ENCODE measurements at regions not wholly inside any gene's neighbourhood (a gene's known extent, or its start where the extent isn't known, plus 50 kb on each side); places are given as distances from the start of the nearest gene placed in this dataset.
A peak's percentile ranks its signal among the peaks of the same experiment; 100 is the strongest.
"Not testable (repeated sequence)": the region's sequence is repeated elsewhere in the genome, so short reads cannot be mapped to it uniquely, and the experiment has no call there.

DNA sequence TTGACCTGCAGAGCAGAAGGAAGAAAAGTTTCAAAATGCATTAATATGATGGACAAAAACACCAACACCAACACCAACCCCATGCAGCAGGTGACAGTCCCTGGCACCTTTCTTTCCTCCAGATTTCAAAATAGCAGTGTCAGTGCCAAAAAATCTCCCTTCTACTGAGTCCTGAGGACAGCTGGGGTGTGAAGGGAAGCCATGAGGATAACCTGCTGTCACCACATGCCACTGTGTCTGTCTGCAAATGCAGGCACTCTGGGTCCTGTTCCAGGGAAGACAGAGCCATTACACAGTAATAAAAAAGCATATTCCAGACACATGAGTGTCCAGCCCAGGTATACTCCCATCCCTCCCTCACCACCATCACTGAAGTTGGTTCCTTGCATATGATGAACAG lies 187.5 kb downstream of the BMP15 start:
- Histone ChIP-seq H3K27ac (no peak overlapping the region), H3K4me3 (no peak overlapping the region), H3K9me3 (no peaks in the 10 kb centered on the region), H3K4me1 (no peaks in the 10 kb centered on the region), H3K27me3 (no peaks in the 10 kb centered on the region), H3K36me3 (no peaks in the 10 kb centered on the region)
- intact Hi-C loops (cut with DNase I; ENCODE audit: low total_unique reads): no loop called here
- no peak for DNase-seq
- TF ChIP-seq POLR2A (IDR thresholded peaks at IDR 0.05): no peak
- TF ChIP-seq, protein P1, sequence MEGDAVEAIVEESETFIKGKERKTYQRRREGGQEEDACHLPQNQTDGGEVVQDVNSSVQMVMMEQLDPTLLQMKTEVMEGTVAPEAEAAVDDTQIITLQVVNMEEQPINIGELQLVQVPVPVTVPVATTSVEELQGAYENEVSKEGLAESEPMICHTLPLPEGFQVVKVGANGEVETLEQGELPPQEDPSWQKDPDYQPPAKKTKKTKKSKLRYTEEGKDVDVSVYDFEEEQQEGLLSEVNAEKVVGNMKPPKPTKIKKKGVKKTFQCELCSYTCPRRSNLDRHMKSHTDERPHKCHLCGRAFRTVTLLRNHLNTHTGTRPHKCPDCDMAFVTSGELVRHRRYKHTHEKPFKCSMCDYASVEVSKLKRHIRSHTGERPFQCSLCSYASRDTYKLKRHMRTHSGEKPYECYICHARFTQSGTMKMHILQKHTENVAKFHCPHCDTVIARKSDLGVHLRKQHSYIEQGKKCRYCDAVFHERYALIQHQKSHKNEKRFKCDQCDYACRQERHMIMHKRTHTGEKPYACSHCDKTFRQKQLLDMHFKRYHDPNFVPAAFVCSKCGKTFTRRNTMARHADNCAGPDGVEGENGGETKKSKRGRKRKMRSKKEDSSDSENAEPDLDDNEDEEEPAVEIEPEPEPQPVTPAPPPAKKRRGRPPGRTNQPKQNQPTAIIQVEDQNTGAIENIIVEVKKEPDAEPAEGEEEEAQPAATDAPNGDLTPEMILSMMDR (IDR thresholded peaks at IDR 0.05): no peak

DNA sequence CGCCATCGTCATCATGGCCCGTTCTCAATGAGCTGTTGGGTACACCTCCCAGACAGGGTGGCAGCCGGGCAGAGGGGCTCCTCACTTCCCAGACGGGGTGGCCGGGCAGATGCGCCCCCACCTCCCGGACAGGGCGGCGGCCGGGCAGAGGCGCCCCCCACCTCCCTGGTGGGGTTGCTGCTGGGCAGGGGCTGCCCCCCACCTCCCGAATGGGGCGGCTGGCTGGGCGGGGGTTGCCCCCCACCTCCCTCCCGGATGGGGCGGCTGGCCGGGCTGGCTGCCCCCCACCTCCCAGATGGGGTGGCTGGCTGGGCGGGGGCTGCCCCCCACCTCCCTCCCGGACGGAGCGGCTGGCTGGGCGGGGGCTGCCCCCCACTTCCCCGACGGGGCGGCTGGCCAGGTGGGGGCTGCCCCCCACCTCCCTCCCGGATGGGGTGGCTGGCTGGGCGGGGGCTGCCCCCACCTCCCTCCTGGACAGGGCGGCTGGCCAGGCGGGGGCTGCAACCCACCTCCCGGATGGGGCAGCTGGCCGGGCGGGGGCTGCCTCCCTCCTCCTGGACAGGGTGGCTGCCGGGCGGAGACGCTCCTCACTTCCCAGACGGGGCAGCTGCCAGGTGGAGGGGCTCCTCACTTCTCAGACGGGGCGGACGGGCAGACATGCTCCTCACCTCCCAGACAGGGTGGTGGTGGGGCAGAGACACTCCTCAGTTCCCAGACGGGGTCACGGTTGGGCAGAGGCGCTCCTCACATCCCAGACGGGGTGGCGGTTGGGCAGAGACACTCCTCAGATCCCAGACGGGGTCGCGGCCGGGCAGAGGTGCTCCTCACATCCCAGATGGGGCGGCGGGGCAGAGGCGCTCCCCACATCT lies 208.8 kb downstream of the BMP15 start:
- H3K36me3 ChIP-seq; intact Hi-C loops (cut with DNase I; ENCODE audit: low total_unique reads); H3K27me3 ChIP-seq; H3K9me3 ChIP-seq; H3K4me3 ChIP-seq; H3K4me1 ChIP-seq; H3K27ac ChIP-seq; DNase-seq: not testable (repeated sequence)

DNA sequence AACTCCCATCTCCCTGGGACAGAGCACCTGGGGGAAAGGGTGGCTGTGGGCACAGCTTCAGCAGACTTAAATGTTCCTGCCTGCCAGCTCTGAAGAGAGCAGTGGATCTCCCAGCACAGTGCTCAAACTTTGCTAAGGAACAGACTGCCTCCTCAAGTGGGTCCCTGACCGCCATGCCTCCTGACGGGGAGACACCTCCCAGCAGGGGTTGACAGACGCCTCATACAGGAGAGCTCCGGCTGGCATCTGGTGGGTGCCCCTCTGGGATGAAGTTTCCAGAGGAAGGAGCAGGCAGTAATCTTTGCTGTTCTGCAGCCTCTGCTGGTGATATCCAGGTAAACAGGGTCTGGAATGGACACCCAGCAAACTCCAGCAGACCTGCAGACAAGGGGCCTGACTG lies 206.9 kb upstream of the NUDT10 start:
- intact Hi-C loops (cut with DNase I; ENCODE audit: low total_unique reads); H3K27ac ChIP-seq; H3K4me1 ChIP-seq; H3K4me3 ChIP-seq; DNase-seq; H3K36me3 ChIP-seq; H3K9me3 ChIP-seq; H3K27me3 ChIP-seq: not testable (repeated sequence)

DNA sequence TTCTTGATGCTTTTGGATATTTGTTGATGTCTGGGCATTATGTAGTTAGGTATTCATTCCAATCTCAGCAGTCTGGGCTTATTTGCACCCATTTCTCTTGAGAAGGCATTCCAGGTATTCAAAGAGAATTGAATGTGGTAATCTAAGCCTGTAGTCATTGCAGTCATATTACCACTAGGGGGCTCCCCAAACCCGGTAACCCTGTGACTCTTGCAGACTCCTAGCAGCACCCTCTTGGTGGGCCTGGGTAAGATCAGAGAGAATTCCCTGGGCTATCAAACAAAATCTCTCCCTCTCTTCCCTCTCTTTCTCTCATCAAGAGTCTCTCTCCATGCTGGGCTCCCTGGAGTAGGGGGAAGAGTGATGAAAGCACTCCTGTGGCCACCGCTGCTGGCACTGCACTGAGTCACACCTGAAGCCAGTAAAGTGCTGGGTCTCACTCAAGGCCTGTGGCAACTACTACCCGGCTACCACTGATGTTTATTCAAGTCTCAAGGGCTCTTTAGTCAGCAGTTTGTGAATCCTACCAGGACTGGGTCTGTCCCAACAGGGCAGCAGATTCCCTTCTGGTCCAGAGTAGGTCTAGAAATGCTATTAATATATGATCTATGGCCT lies 187.7 kb upstream of the NUDT10 start:
- Histone ChIP-seq H3K36me3 (no peaks in the 10 kb centered on the region), H3K27me3 (peaks cover 0 to 4% of the 10 kb centered on the region in 2 donors), H3K27ac (no peak overlapping the region), H3K4me3 (no peak overlapping the region), H3K9me3 (no peaks in the 10 kb centered on the region), H3K4me1 (no peaks in the 10 kb centered on the region)
- intact Hi-C loops (cut with DNase I; ENCODE audit: low total_unique reads): no loop called here
- DNase-seq: no peak
- TF ChIP-seq POLR2A (IDR thresholded peaks at IDR 0.05): no peak
- TF ChIP-seq, protein P1 (IDR thresholded peaks at IDR 0.05): peak in 3 of 4 experiments; percentile 13 to 38 (median 30)

DNA sequence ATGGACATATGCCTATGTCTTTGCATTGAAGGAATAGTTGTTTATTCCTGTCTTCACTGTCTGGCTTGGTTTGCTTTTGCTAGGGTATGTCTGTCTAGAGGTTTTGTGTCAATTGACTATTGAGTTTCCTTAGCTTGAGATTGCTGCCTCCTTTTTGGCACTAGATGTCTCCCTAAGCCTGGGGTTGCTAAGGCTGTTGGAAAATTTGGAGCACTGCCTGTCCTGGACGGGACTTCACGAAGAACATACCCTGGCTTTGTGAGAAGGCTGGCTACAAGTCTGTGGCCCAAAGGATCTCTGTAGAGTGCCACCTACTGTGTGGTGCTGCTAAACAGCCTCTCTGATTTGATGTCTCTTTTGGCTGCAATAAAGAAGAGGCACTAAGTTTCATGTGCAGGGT lies 183.8 kb upstream of the NUDT10 start:
- H3K4me1 ChIP-seq: no peaks in the 10 kb centered on the region
- no peak overlapping the region for H3K27ac ChIP-seq
- intact Hi-C loops (cut with DNase I; ENCODE audit: low total_unique reads): no loop called here
- no peaks in the 10 kb centered on the region for H3K9me3 ChIP-seq
- TF ChIP-seq, protein P1 (IDR thresholded peaks at IDR 0.05): no peak
- TF ChIP-seq POLR2A (IDR thresholded peaks at IDR 0.05): no peak
- H3K27me3 ChIP-seq: no peaks in the 10 kb centered on the region
- no peak for DNase-seq
- H3K4me3 ChIP-seq: no peak overlapping the region
- H3K36me3 ChIP-seq: no peaks in the 10 kb centered on the region

DNA sequence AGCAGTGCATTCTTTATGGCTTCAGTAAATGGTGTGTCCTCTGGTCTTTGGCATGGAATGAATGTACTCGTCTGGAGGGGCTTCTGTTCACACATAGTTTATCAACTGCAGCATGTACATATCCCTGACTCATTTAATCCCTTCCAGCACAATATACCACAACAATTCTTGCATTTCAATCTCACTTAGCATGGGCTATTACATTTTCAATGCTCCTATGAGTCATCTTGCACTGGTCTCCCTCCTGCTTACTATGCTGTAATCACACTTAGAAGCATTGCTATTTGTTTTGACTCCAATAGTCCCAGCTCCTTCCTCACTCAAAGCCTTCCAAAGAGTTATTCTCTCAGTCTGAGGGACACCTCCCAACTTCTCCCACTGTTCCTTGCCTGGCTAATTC lies 180.9 kb upstream of the NUDT10 start:
- TF ChIP-seq POLR2A (IDR thresholded peaks at IDR 0.05): no peak
- TF ChIP-seq, protein P1 (IDR thresholded peaks at IDR 0.05): no peak

More for the DNA sequence above, 180.9 kb upstream of the NUDT10 start:
- no peak for DNase-seq
- no peaks in the 10 kb centered on the region for H3K36me3 ChIP-seq
- no peak overlapping the region for H3K27ac ChIP-seq
- intact Hi-C loops (cut with DNase I; ENCODE audit: low total_unique reads): no loop called here
- no peaks in the 10 kb centered on the region for H3K27me3 ChIP-seq
- H3K4me3 ChIP-seq: no peak overlapping the region
- no peaks in the 10 kb centered on the region for H3K4me1 ChIP-seq
- H3K9me3 ChIP-seq: no peaks in the 10 kb centered on the region
